RWPE1 (cell line): ENCODE measurements at regions not wholly inside any gene's neighbourhood (a gene's known extent, or its start where the extent isn't known, plus 50 kb on each side); places are given as distances from the start of the nearest gene placed in this dataset.
"Not testable (repeated sequence)": the region's sequence is repeated elsewhere in the genome, so short reads cannot be mapped to it uniquely, and the experiment has no call there.

Experiments
- CTCF ChIA-PET: fragments of 350-600 bp; sonication (Branson Sonifier 250); formaldehyde crosslinking; extraction: SDS; loops from one replicate; lab custom pipeline; 2021; lab: Yijun Ruan, JAX
- POLR2A ChIA-PET: fragments of 400-600 bp; formaldehyde crosslinking; extraction: SDS; loops from one replicate; lab custom pipeline; 2020; ENCODE audit warnings: antibody characterized with exemption; ENCODE audit not compliant: low non-redundant PET; lab: Yijun Ruan, JAX
- DNase-seq: peaks from one replicate; pipeline ENCODE4 v3.0.0; 2012; ENCODE audit warnings: low spot score
- H3K27ac ChIP-seq: fragments of 450-650 bp; 2 replicates; pipeline ENCODE4 v1.5.1; 2017
- CTCF ChIP-seq: fragments of 450-650 bp; conservative IDR thresholded peaks from 2 replicates; pipeline ENCODE4 v1.5.1; 2017; ENCODE audit warnings: low read depth, mild to moderate bottlenecking

GRCh38 chr15:95636107-95636506 is 694.4 kb upstream of the NR2F2 start:
- TF ChIP-seq CTCF = no peak

GRCh38 chr15:95637234-95637633 is 693.3 kb upstream of the NR2F2 start:
- DNase-seq, H3K27ac ChIP-seq, POLR2A ChIA-PET: not testable (repeated sequence)
- CTCF ChIA-PET = interaction anchor here (0.6 kb wide), 2 partner anchors 123 to 173 kb away, joined by 3 read pairs; no protein-coding TSS in a partner anchor

More at GRCh38 chr15:95636107-95636506, 694.4 kb upstream of the NR2F2 start:
- H3K27ac ChIP-seq = no peak overlapping the region
- DNase-seq = no peak
- POLR2A ChIA-PET = no interaction called here
- CTCF ChIA-PET = no interaction called here

- no peak overlapping the region for H3K27ac ChIP-seq
- ChIA-PET CTCF (interaction anchor here (0.5 to 0.6 kb wide), 2 partner anchors 83 to 391 kb away, joined by 3 to 4 read pairs; no protein-coding TSS in a partner anchor), POLR2A (no interaction called here)
- DNase-seq = no peak
- no peak for TF ChIP-seq CTCF
These were observed 691.3 kb upstream of the NR2F2 start for GRCh38 chr15:95639208-95639607.

GRCh38 chr15:95644100-95644875 is 686.2 kb upstream of the NR2F2 start:
- ChIA-PET CTCF (no interaction called here), POLR2A (no interaction called here)
- no peak for TF ChIP-seq CTCF
- no peak for DNase-seq
- H3K27ac ChIP-seq = no peak overlapping the region

- POLR2A ChIA-PET = no interaction called here
- no peak for TF ChIP-seq CTCF
- CTCF ChIA-PET = no interaction called here
- no peak for DNase-seq
- no peak overlapping the region for H3K27ac ChIP-seq
These were observed 684.6 kb upstream of the NR2F2 start for GRCh38 chr15:95645791-95646338.

- H3K27ac ChIP-seq = no peak overlapping the region
- no peak for DNase-seq
- ChIA-PET CTCF (interaction anchor here (0.5 kb wide), 1 partner anchor 1234 kb away, joined by 7 read pairs; no protein-coding TSS in a partner anchor), POLR2A (no interaction called here)
- no peak for TF ChIP-seq CTCF
These were observed 683.8 kb upstream of the NR2F2 start for GRCh38 chr15:95646484-95647273.
